Liver (tissue), 2 donors: ENCODE measurements at regions not wholly inside any gene's neighbourhood (a gene's known extent, or its start where the extent isn't known, plus 50 kb on each side); places are given as distances from the start of the nearest gene placed in this dataset.

Experiments
- FOXA1 ChIP-seq: IDR thresholded peaks from 2 replicates; pipeline ENCODE4 v1.6.1; 2016; ENCODE audit warnings: antibody characterized with exemption
- REST ChIP-seq: IDR thresholded peaks from 2 replicates; pipeline ENCODE4 v1.6.1; 2016; ENCODE audit warnings: antibody characterized with exemption, mild to moderate bottlenecking
- TF ChIP-seq, protein P1 (sequence below): fragments of 150-350 bp; IDR thresholded peaks from 2 replicates; pipeline ENCODE4 v1.5.1; 2017; ENCODE audit warnings: improper control_type of control experiment, low read depth, low read length; ENCODE audit not compliant: missing input control
- donor health status: healthy.

GRCh38 chr1:101399222-101399621 is 162.4 kb downstream of the S1PR1 start:
- TF ChIP-seq, protein P1, sequence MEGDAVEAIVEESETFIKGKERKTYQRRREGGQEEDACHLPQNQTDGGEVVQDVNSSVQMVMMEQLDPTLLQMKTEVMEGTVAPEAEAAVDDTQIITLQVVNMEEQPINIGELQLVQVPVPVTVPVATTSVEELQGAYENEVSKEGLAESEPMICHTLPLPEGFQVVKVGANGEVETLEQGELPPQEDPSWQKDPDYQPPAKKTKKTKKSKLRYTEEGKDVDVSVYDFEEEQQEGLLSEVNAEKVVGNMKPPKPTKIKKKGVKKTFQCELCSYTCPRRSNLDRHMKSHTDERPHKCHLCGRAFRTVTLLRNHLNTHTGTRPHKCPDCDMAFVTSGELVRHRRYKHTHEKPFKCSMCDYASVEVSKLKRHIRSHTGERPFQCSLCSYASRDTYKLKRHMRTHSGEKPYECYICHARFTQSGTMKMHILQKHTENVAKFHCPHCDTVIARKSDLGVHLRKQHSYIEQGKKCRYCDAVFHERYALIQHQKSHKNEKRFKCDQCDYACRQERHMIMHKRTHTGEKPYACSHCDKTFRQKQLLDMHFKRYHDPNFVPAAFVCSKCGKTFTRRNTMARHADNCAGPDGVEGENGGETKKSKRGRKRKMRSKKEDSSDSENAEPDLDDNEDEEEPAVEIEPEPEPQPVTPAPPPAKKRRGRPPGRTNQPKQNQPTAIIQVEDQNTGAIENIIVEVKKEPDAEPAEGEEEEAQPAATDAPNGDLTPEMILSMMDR: no peak
- TF ChIP-seq FOXA1 (no peak), REST (no peak)
